ENCODE measurements at regions not wholly inside any gene's neighbourhood (a gene's known extent, or its start where the extent isn't known, plus 50 kb on each side); places are given as distances from the start of the nearest gene placed in this dataset.

DNA sequence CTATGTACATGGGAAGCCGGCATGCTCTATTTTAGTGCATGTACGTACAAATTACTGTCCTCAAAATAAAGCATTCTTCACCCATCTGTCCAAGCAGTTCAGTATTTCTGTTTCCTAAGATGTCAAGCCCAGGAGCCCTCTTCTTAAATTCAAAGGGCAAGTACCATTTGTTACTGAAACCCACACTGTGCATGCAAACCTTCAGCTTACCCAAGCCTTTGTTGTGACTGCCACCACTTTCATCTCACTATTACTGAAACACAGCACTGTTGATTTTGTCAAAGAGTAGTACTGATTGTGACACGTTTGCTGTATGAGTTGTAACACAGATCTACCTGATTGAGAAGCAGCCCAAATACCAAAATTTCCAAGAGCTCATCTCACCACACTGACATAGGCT, 390.4 kb upstream of the IZUMO3 start:
- ChIA-PET CTCF (no interaction called here), POLR2A (no interaction called here)
- no peaks in the 10 kb centered on the region for H3K27me3 ChIP-seq (ENCODE audit: insufficient read depth)
- DNase-seq = no peak
- TF ChIP-seq SIN3A (IDR thresholded peaks at IDR 0.05; ENCODE audit: borderline replicate concordance, low read depth, low read length) (no peak), NRF1 (IDR thresholded peaks at IDR 0.05; ENCODE audit: low read depth, low read length) (no peak), JUND (IDR thresholded peaks at IDR 0.05) (no peak), ELF1 (IDR thresholded peaks at IDR 0.05) (no peak), RXRA (IDR thresholded peaks at IDR 0.05; ENCODE audit: borderline replicate concordance, low read depth) (no peak), FOXJ3 (CRISPR knock-in tag; IDR thresholded peaks at IDR 0.05) (no peak), FOXM1 (IDR thresholded peaks at IDR 0.05; ENCODE audit: low read depth) (no peak), NFIC (IDR thresholded peaks at IDR 0.05; ENCODE audit: borderline replicate concordance) (no peak), MXI1 (IDR thresholded peaks at IDR 0.05; ENCODE audit: low read depth, low read length) (no peak), MEF2A (IDR thresholded peaks at IDR 0.05; ENCODE audit: borderline replicate concordance, low read depth) (no peak), FOSL2 (IDR thresholded peaks at IDR 0.05; ENCODE audit: borderline replicate concordance, low read depth) (no peak), RFX5 (IDR thresholded peaks at IDR 0.05; ENCODE audit: low read length) (no peak), TCF12 (IDR thresholded peaks at IDR 0.05) (no peak), EP300 (IDR thresholded peaks at IDR 0.05; ENCODE audit: borderline replicate concordance in 1 of 2, low read depth in 1 of 2, low read length in 1 of 2) (no peak), SMC3 (IDR thresholded peaks at IDR 0.05; ENCODE audit: low read depth, low read length) (no peak), TEAD4 (IDR thresholded peaks at IDR 0.05; ENCODE audit: borderline replicate concordance, insufficient read depth) (no peak)
- TF ChIP-seq, protein P1, sequence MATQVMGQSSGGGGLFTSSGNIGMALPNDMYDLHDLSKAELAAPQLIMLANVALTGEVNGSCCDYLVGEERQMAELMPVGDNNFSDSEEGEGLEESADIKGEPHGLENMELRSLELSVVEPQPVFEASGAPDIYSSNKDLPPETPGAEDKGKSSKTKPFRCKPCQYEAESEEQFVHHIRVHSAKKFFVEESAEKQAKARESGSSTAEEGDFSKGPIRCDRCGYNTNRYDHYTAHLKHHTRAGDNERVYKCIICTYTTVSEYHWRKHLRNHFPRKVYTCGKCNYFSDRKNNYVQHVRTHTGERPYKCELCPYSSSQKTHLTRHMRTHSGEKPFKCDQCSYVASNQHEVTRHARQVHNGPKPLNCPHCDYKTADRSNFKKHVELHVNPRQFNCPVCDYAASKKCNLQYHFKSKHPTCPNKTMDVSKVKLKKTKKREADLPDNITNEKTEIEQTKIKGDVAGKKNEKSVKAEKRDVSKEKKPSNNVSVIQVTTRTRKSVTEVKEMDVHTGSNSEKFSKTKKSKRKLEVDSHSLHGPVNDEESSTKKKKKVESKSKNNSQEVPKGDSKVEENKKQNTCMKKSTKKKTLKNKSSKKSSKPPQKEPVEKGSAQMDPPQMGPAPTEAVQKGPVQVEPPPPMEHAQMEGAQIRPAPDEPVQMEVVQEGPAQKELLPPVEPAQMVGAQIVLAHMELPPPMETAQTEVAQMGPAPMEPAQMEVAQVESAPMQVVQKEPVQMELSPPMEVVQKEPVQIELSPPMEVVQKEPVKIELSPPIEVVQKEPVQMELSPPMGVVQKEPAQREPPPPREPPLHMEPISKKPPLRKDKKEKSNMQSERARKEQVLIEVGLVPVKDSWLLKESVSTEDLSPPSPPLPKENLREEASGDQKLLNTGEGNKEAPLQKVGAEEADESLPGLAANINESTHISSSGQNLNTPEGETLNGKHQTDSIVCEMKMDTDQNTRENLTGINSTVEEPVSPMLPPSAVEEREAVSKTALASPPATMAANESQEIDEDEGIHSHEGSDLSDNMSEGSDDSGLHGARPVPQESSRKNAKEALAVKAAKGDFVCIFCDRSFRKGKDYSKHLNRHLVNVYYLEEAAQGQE (IDR thresholded peaks at IDR 0.05; ENCODE audit: low read depth, low read length) = no peak
- TF ChIP-seq, protein P2, sequence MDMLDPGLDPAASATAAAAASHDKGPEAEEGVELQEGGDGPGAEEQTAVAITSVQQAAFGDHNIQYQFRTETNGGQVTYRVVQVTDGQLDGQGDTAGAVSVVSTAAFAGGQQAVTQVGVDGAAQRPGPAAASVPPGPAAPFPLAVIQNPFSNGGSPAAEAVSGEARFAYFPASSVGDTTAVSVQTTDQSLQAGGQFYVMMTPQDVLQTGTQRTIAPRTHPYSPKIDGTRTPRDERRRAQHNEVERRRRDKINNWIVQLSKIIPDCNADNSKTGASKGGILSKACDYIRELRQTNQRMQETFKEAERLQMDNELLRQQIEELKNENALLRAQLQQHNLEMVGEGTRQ (IDR thresholded peaks at IDR 0.05; ENCODE audit: borderline replicate concordance, low read depth, low read length) = no peak
- TF ChIP-seq, protein P3, sequence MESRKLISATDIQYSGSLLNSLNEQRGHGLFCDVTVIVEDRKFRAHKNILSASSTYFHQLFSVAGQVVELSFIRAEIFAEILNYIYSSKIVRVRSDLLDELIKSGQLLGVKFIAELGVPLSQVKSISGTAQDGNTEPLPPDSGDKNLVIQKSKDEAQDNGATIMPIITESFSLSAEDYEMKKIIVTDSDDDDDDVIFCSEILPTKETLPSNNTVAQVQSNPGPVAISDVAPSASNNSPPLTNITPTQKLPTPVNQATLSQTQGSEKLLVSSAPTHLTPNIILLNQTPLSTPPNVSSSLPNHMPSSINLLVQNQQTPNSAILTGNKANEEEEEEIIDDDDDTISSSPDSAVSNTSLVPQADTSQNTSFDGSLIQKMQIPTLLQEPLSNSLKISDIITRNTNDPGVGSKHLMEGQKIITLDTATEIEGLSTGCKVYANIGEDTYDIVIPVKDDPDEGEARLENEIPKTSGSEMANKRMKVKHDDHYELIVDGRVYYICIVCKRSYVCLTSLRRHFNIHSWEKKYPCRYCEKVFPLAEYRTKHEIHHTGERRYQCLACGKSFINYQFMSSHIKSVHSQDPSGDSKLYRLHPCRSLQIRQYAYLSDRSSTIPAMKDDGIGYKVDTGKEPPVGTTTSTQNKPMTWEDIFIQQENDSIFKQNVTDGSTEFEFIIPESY (IDR thresholded peaks at IDR 0.05; ENCODE audit: borderline replicate concordance, low read depth) = no peak
- H3F3A ChIP-seq (replicated peaks; ENCODE audit: insufficient read depth) = no peaks in the 10 kb centered on the region
- no peak overlapping the region for H3K4me2 ChIP-seq
- no peaks in the 10 kb centered on the region for H4K20me1 ChIP-seq (ENCODE audit: insufficient read depth)
- no peaks in the 10 kb centered on the region for H3K9me3 ChIP-seq
- H3K4me3 ChIP-seq (ENCODE audit: low read depth in 2 of 2, low read length in 1 of 2) = no peak overlapping the region
- no peak overlapping the region for H2AFZ ChIP-seq (ENCODE audit: low read depth)
- WGBS (ENCODE audit: low lambda C conversion rate) = 26% methylated on average over 3 of the region's 3 CpGs
- H3K9me2 ChIP-seq = 0 out of 2 replicates have a peak, but pooled peaks cover 2% of the 10 kb centered on the region
- H3K4me1 ChIP-seq (ENCODE audit: control insufficient read depth in 1 of 2, insufficient read depth in 2 of 2, low read depth in 1 of 2, low read length in 1 of 2) = peaks cover 0 to 7% of the 10 kb centered on the region in 2 experiments; a peak in 2 of 4 replicates
- H3K79me2 ChIP-seq (ENCODE audit: insufficient read depth) = no peaks in the 10 kb centered on the region
- H3K27ac ChIP-seq (ENCODE audit: low read depth in 2 of 2, low read length in 1 of 2) = no peak overlapping the region
- no peak overlapping the region for H3K9ac ChIP-seq
- H3K36me3 ChIP-seq (replicated peaks in 1 of 2; ENCODE audit: control insufficient read depth in 1 of 2, insufficient read depth in 2 of 2, low read length in 1 of 2) = no peaks in the 10 kb centered on the region
